A673 (cell line): ENCODE measurements at regions not wholly inside any gene's neighbourhood (a gene's known extent, or its start where the extent isn't known, plus 50 kb on each side); places are given as distances from the start of the nearest gene placed in this dataset.

Source experiments
- BruUV-seq: library from RNA; stranded (reverse); fragments of 400-500 nt; replicated peaks from 2 replicates; lab custom pipeline; 2021; lab: Mats Ljungman, UMichigan
- CTCF ChIA-PET: fragments of 300-600 bp; sonication (Branson Sonifier 250); formaldehyde crosslinking; loops from one replicate; lab custom pipeline; 2022; ENCODE audit warnings: antibody characterized with exemption; lab: Charles Lee
- POLR2A ChIA-PET: fragments of 300-600 bp; sonication (Branson Sonifier 250); formaldehyde crosslinking; loops from one replicate; lab custom pipeline; 2022; ENCODE audit warnings: antibody characterized with exemption; ENCODE audit not compliant: low non-redundant PET; lab: Charles Lee
- DNase-seq: peaks from one replicate; pipeline ENCODE4 v3.0.0-alpha.2; 2015; ENCODE audit warnings: low spot score
- H3K27ac ChIP-seq: fragments of 200-600 bp; sonication (generic); 2 replicates; pipeline ENCODE4 v1.5.1; 2016; ENCODE audit warnings: mixed run types, low read depth, mild to moderate bottlenecking, mixed read lengths, antibody characterized with exemption, low read length; ENCODE audit not compliant: poor library complexity, severe bottlenecking
- H3K27me3 ChIP-seq: fragments of 200-600 bp; sonication (generic); replicated peaks from 2 replicates; pipeline ENCODE4 v1.6.1; 2017; ENCODE audit warnings: mixed run types, low read depth, mild to moderate bottlenecking, mixed read lengths, antibody characterized with exemption, low read length; ENCODE audit not compliant: insufficient read depth, poor library complexity
- H3K36me3 ChIP-seq: fragments of 200-600 bp; sonication (generic); 2 replicates; pipeline ENCODE4 v1.6.1; 2016; ENCODE audit warnings: mixed run types, mild to moderate bottlenecking, mixed read lengths, antibody characterized with exemption, low read length; ENCODE audit not compliant: insufficient read depth, poor library complexity, severe bottlenecking
- H3K4me1 ChIP-seq: fragments of 200-600 bp; sonication (generic); 2 replicates; pipeline ENCODE4 v1.6.1; 2017; ENCODE audit warnings: mixed run types, mild to moderate bottlenecking, mixed read lengths, antibody characterized with exemption, low read length; ENCODE audit not compliant: insufficient read depth, poor library complexity, severe bottlenecking
- H3K4me3 ChIP-seq: fragments of 200-600 bp; sonication (generic); 2 replicates; pipeline ENCODE4 v1.5.1; 2016; ENCODE audit warnings: low read depth, mixed run types, mild to moderate bottlenecking, mixed read lengths, low read length; ENCODE audit not compliant: poor library complexity, severe bottlenecking
- H3K9me3 ChIP-seq: fragments of 200-600 bp; sonication (generic); 2 replicates; pipeline ENCODE4 v1.6.1; 2016; ENCODE audit warnings: mixed run types, low read depth, mild to moderate bottlenecking, mixed read lengths, antibody characterized with exemption, low read length; ENCODE audit not compliant: poor library complexity, severe bottlenecking
- EZH2 ChIP-seq: fragments of 200-600 bp; sonication (generic); IDR thresholded peaks from 2 replicates; pipeline ENCODE4 v1.6.1; 2017; ENCODE audit warnings: borderline replicate concordance, low read depth, mild to moderate bottlenecking, mixed read lengths, antibody characterized with exemption, low read length; ENCODE audit not compliant: poor library complexity, severe bottlenecking
- intact Hi-C: fragments of 100-400 bp; cut with micrococcal nuclease; formaldehyde crosslinking; loops from one replicate; pipeline ENCODE4 v1.10.0; 2022; ENCODE audit not compliant: unreplicated experiment
- TF ChIP-seq, protein P1 (sequence below): fragments of 300-800, 200-600 bp; sonication (generic); conservative IDR thresholded peaks from 2 replicates; pipeline ENCODE4 v1.5.1; 2017; ENCODE audit warnings: low read depth, mild to moderate bottlenecking, antibody characterized with exemption, low read length, moderate library complexity, mixed read lengths

DNA sequence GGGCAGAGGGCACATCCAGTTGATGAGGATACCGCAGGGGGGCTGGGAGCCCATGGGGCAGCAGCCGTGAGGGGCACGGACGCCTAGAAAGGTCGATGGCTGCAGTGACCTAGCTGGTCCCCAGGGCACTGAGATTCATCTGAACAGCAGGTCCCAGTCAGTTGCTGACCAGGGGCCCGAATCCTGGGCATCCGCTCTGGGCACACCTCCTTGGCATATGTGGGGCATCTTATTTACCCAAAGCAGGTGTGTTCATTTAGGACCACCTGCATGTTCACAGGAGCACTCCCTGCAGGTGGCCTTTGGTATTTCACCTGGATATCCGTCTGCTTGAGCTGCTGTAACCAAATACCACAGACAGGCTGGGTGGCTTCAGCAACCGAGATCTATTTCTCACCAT is 72.0 kb upstream of the ODC1 start:
- ChIA-PET POLR2A (no interaction called here), CTCF (no interaction called here)
- Histone ChIP-seq H3K4me1 (no peaks in the 10 kb centered on the region), H3K9me3 (peaks cover 16% of the 10 kb centered on the region), H3K4me3 (no peak overlapping the region), H3K27ac (no peak overlapping the region), H3K36me3 (no peaks in the 10 kb centered on the region), H3K27me3 (no peaks in the 10 kb centered on the region)
- TF ChIP-seq EZH2, result no peak
- TF ChIP-seq, protein P1, sequence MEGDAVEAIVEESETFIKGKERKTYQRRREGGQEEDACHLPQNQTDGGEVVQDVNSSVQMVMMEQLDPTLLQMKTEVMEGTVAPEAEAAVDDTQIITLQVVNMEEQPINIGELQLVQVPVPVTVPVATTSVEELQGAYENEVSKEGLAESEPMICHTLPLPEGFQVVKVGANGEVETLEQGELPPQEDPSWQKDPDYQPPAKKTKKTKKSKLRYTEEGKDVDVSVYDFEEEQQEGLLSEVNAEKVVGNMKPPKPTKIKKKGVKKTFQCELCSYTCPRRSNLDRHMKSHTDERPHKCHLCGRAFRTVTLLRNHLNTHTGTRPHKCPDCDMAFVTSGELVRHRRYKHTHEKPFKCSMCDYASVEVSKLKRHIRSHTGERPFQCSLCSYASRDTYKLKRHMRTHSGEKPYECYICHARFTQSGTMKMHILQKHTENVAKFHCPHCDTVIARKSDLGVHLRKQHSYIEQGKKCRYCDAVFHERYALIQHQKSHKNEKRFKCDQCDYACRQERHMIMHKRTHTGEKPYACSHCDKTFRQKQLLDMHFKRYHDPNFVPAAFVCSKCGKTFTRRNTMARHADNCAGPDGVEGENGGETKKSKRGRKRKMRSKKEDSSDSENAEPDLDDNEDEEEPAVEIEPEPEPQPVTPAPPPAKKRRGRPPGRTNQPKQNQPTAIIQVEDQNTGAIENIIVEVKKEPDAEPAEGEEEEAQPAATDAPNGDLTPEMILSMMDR, result no peak
- BruUV-seq, result no TSS peak
- intact Hi-C loops, result no loop called here
- no peak for DNase-seq

DNA sequence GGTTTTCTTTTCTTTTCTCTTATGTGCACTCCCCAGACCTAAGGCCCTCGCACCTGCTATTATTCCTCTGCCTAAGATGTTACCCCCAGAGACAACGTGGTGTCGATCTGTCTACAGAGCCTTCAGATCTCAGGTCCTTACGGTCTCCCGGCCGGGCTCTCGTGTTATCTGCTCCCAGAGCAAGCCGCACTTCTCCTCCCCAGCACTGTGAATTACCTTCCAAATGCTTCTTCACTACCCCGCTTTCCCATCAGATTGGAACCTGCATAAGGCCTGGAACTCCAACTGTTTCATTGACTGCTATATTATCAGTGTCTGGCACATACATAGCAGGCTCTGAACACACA is 71.2 kb upstream of the ODC1 start:
- Histone ChIP-seq H3K4me1 (no peaks in the 10 kb centered on the region), H3K9me3 (peaks cover 18% of the 10 kb centered on the region), H3K27ac (no peak overlapping the region), H3K36me3 (no peaks in the 10 kb centered on the region), H3K4me3 (no peak overlapping the region), H3K27me3 (no peaks in the 10 kb centered on the region)
- intact Hi-C loops, result no loop called here
- TF ChIP-seq, protein P1, result no peak
- TF ChIP-seq EZH2, result no peak
- ChIA-PET CTCF (no interaction called here), POLR2A (no interaction called here)
- no TSS peak for BruUV-seq
- no peak for DNase-seq

DNA sequence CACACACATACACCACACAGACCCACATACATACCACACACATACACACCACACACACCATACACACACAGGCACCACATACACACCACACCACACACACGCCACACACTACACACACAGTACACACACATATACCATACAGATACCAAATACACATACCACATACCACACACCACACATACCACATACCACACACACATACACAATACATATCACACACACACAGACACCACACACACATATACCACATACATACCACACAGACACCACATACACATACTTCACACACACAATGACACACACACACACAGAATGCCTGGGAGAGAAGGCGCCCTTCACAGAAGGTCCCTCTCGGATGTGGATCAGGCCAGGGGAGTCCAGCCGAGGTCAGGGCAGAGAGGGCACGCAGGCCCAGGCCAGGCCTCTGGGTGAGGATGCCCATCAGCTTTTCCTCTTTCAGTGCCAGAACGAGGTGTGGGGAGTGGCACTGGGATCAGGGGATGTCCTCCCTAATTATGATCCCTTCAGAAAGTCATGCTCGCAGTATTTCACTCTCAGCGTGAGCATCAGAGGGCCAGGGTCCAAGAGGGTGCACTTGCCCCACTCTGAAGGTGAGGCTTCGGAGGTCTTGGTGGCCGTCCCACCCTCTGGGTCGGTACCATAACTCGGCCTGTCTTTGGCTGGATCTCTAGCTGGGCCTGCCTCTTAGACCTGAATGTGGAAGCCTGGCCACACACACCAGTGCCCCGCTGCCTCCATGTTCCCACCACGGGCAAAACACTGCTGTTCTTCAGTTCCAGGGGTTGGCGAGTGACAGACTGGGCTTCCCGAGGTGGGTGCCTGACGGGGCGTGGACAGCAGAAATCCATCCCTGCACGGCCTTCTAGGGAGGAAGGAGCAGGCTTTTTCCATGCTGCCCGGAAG is 70.6 kb upstream of the ODC1 start:
- Histone ChIP-seq H3K36me3 (no peaks in the 10 kb centered on the region), H3K9me3 (peaks cover 18% of the 10 kb centered on the region), H3K27ac (no peak overlapping the region), H3K4me1 (no peaks in the 10 kb centered on the region), H3K4me3 (no peak overlapping the region), H3K27me3 (no peaks in the 10 kb centered on the region)
- CTCF ChIA-PET, result no interaction called here
- no peak for TF ChIP-seq EZH2
- TF ChIP-seq, protein P1, result no peak
- no TSS peak for BruUV-seq
- intact Hi-C loops, result no loop called here
- POLR2A ChIA-PET, result no interaction called here
- DNase-seq, result no peak
